Fibroblast of lung (primary cell): ENCODE measurements at regions not wholly inside any gene's neighbourhood (a gene's known extent, or its start where the extent isn't known, plus 50 kb on each side); places are given as distances from the start of the nearest gene placed in this dataset.

Source experiments
- CTCF ChIP-seq, 2 donors: IDR thresholded peaks in 1 of 2; conservative IDR thresholded peaks in 1 of 2; 1 replicate in 1 of 2; 2 replicates in 1 of 2; pipeline ENCODE4 v1.5.1; 2011 to 2012; ENCODE audit warnings: low read length in 2 of 2, control low read depth in 1 of 2, inconsistent platforms in 1 of 2, low read depth in 1 of 2, mild to moderate bottlenecking in 1 of 2
- EZH2 ChIP-seq: IDR thresholded peaks from 2 replicates; pipeline ENCODE4 v1.5.1; 2012; ENCODE audit warnings: low read length, control low read depth, mild to moderate bottlenecking; ENCODE audit errors: missing control alignments

- TF ChIP-seq EZH2: no peak
- TF ChIP-seq CTCF (conservative IDR thresholded peaks at IDR 0.05 in 1 of 2, IDR thresholded peaks at IDR 0.05 in 1 of 2; ENCODE audit: low read depth in 1 of 2, low read length in 2 of 2): no peak
These were observed 54.2 kb upstream of the RABGAP1L start for GRCh38 chr1:174105086-174105485.
